GM12874 (cell line): ENCODE measurements at regions not wholly inside any gene's neighbourhood (a gene's known extent, or its start where the extent isn't known, plus 50 kb on each side); places are given as distances from the start of the nearest gene placed in this dataset.

Source experiments
- TF ChIP-seq, protein P1 (sequence below): IDR thresholded peaks from 2 replicates; pipeline ENCODE4 v1.5.1; 2011; ENCODE audit warnings: low read depth, mild to moderate bottlenecking, control low read depth, low read length, moderate library complexity; ENCODE audit not compliant: insufficient read depth

GRCh38 chr16:65657556-65657955, 535.7 kb upstream of the CDH11 start:
- TF ChIP-seq, protein P1, sequence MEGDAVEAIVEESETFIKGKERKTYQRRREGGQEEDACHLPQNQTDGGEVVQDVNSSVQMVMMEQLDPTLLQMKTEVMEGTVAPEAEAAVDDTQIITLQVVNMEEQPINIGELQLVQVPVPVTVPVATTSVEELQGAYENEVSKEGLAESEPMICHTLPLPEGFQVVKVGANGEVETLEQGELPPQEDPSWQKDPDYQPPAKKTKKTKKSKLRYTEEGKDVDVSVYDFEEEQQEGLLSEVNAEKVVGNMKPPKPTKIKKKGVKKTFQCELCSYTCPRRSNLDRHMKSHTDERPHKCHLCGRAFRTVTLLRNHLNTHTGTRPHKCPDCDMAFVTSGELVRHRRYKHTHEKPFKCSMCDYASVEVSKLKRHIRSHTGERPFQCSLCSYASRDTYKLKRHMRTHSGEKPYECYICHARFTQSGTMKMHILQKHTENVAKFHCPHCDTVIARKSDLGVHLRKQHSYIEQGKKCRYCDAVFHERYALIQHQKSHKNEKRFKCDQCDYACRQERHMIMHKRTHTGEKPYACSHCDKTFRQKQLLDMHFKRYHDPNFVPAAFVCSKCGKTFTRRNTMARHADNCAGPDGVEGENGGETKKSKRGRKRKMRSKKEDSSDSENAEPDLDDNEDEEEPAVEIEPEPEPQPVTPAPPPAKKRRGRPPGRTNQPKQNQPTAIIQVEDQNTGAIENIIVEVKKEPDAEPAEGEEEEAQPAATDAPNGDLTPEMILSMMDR = no peak

DNA sequence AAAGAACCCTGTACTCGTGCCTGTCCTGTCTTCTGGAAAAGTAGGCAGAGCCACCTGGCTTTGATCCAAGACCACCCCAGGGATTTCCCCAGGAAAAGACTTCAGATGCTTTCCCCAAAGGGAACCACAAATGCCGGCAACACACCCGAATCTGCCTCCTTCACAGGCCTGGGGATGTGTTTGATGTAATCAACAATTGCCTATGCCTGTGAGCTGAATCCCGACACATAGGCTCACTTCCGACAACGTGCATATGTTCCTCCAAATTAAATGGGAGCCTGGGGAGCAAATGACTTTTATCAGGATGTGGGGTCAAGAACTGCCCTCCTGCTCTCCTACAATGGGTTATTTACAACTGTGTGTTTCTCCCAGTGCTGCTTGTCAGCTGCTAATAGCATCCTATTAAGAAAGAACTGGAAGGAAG, 535.2 kb upstream of the CDH11 start:
- TF ChIP-seq, protein P1 = no peak

GRCh38 chr16:65655802-65656201, 533.9 kb upstream of the CDH11 start:
- TF ChIP-seq, protein P1 = no peak

GRCh38 chr16:65648101-65648500, 526.2 kb upstream of the CDH11 start:
- TF ChIP-seq, protein P1 = no peak

DNA sequence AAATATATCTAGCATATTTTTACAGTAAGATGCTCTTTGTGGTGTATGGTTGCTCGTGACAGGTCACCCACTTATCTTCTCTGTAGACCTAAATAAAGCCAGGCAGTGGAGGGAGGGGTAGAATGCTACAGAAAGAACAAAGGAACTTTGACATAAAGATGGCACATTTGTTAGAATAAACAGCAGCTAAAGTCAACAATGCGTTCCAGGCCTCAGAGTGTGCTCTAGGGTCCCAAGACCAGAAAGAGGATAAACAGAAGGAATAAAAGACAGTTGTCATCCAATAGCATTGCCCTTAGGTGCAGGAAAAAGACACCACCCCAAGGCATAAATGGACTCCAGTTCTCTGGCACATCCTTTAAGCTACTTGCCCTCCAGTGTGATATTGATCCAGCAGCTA, 523.0 kb upstream of the CDH11 start:
- TF ChIP-seq, protein P1 = no peak

GRCh38 chr16:65641762-65642289, 520.0 kb upstream of the CDH11 start:
- TF ChIP-seq, protein P1 = no peak

DNA sequence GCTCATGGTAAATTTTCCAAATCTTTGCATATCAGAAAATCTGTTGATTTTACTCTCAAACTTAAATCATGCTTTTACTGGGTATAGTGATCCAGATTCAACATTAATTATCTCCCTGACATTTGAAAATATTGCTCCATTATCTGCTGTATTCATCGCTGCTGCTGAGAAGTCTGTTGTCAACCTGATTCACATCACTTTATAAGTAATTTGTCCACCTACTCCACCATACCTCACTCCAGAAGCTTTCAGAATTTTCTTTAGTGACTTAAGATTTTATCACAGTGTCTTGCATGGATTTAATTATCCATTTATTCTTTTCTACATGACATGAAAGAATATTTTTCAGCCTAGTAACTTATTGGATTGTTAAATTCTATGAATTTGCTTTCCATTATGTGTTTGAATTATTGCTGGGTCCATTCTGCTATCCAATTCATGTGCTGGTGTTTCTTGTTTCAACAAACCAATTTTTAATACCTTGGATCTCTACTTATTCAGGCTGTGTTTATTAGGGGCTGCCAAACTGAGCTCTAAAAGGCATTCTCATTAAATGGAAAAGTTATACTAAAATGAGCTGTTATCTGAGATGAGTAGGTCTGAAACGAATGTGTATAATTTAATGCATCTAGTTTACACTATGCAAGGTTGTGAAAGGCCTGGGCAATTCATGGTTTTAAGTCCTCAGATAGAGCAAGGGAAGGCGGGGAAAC, 519.3 kb upstream of the CDH11 start:
- TF ChIP-seq, protein P1 = no peak
